ENCODE measurements at regions not wholly inside any gene's neighbourhood (a gene's known extent, or its start where the extent isn't known, plus 50 kb on each side); places are given as distances from the start of the nearest gene placed in this dataset.

GRCh38 chr5:86837610-86838009 is 219.9 kb downstream of the COX7C start:
- no peak for TF ChIP-seq CTCF (IDR thresholded peaks at IDR 0.05; ENCODE audit: low read depth, low read length)
- DNase-seq (ENCODE audit: low read depth in 2 of 2), result no peak
- no peak overlapping the region for H3K4me3 ChIP-seq (replicated peaks in 1 of 2; ENCODE audit: low read depth in 2 of 2, low read length in 2 of 2)

DNA sequence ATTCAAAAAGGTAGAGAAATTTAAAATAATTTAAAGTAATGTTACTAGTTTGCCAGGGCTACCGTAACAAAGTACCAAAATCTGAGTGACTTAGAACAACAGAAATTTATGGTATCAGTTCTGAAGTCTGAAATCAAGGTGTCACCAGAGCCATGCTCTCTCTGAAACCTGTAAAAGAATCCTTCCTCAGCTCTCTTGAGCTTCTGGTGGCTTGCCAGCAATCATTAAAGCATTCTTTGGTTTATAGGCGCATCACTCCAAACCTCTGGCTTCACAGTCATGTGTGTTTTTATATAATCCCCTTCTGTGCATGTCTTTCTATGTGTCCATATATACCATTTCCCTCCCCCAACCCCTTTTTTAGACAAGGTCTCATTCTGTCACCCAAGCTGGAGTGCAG is 220.3 kb downstream of the COX7C start:
- no peak for DNase-seq (ENCODE audit: low read depth in 2 of 2)

DNA sequence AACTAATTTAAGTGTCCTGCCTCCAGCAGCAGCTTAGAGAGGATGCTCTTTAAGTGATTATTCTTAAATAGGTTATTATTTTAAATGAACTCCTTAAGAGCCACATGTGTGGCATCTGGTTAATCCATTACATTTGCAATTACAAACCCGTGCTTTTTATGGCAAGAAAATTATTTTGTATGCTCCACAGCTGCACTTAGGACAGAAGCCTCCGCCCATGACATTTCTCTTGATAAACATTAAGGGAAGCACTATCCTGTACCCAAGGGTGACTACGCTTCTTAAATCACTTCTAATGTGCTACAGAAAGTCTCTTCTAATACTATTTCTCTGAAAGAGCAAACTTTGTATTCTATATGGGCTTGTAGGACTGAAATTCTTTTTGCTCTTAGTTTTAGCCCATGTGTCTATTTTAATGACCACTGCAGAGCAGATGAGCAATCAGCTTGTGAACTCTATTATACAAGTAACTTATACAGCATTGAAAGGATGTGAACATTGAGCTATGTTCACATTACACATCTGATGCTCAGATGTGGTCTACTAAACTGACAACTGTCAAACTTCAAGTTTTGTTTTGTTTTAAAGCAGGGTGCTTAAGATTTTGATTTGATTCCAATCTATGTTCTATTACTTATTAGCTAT is 223.4 kb downstream of the COX7C start:
- no peak for TF ChIP-seq CTCF (IDR thresholded peaks at IDR 0.05; ENCODE audit: low read depth, low read length)
- DNase-seq (ENCODE audit: low read depth in 2 of 2), result no peak
- H3K4me3 ChIP-seq (replicated peaks in 1 of 2; ENCODE audit: low read depth in 2 of 2, low read length in 2 of 2), result no peak overlapping the region

More for the DNA sequence above, 220.3 kb downstream of the COX7C start:
- no peak for TF ChIP-seq CTCF (IDR thresholded peaks at IDR 0.05; ENCODE audit: low read depth, low read length)
- no peak overlapping the region for H3K4me3 ChIP-seq (replicated peaks in 1 of 2; ENCODE audit: low read depth in 2 of 2, low read length in 2 of 2)

GRCh38 chr5:86858442-86858841 is 240.7 kb downstream of the COX7C start:
- DNase-seq (ENCODE audit: low read depth in 2 of 2), result no peak
- TF ChIP-seq CTCF (IDR thresholded peaks at IDR 0.05; ENCODE audit: low read depth, low read length), result no peak

GRCh38 chr5:86861512-86861911 is 243.8 kb downstream of the COX7C start:
- no peak for TF ChIP-seq CTCF (IDR thresholded peaks at IDR 0.05; ENCODE audit: low read depth, low read length)
- no peak overlapping the region for H3K4me3 ChIP-seq (replicated peaks in 1 of 2; ENCODE audit: low read depth in 2 of 2, low read length in 2 of 2)
- DNase-seq (ENCODE audit: low read depth in 2 of 2), result no peak

More at GRCh38 chr5:86858442-86858841, 240.7 kb downstream of the COX7C start:
- no peak overlapping the region for H3K4me3 ChIP-seq (replicated peaks in 1 of 2; ENCODE audit: low read depth in 2 of 2, low read length in 2 of 2)

DNA sequence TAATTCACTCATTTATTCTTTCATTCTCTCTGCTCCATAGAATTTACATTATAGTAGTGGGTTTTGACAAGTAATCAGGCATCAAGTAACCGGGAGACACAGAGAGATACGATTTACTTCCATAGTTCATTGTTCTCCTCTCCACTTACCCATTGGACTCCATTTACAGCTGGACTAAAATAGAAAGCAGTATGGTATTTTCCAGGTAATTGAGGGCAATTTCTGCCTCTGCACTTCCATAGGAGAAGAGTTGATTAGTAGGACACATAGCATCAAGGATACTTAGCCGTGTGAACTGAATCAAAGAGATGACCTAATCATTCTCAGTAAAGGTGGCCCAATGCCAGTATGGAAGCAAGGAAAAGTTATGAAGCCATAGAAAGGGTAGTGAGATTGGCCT is 244.4 kb downstream of the COX7C start:
- DNase-seq (ENCODE audit: low read depth in 2 of 2), result no peak
- no peak overlapping the region for H3K4me3 ChIP-seq (replicated peaks in 1 of 2; ENCODE audit: low read depth in 2 of 2, low read length in 2 of 2)
- TF ChIP-seq CTCF (IDR thresholded peaks at IDR 0.05; ENCODE audit: low read depth, low read length), result no peak

GRCh38 chr5:86864051-86864450 is 246.3 kb downstream of the COX7C start:
- no peak overlapping the region for H3K4me3 ChIP-seq (replicated peaks in 1 of 2; ENCODE audit: low read depth in 2 of 2, low read length in 2 of 2)
- DNase-seq (ENCODE audit: low read depth in 2 of 2), result no peak
- TF ChIP-seq CTCF (IDR thresholded peaks at IDR 0.05; ENCODE audit: low read depth, low read length), result no peak

All from cardiac fibroblast (primary cell).